OCI-LY3 (cell line): ENCODE measurements at regions not wholly inside any gene's neighbourhood (a gene's known extent, or its start where the extent isn't known, plus 50 kb on each side); places are given as distances from the start of the nearest gene placed in this dataset.

Experiments used
- H2AFZ ChIP-seq: fragments of 200-600, 300-600 bp; shearing (Covaris generic); 2 replicates; pipeline ENCODE4 v1.6.0; 2014; ENCODE audit warnings: antibody characterized with exemption, low read depth, low read length
- H3K27ac ChIP-seq: fragments of 200-600, 300-600 bp; sonication (generic); 2 replicates; pipeline ENCODE4 v1.5.1; 2014; ENCODE audit warnings: mild to moderate bottlenecking, low read length, moderate library complexity, mixed read lengths
- H3K27me3 ChIP-seq: fragments of 200-600, 300-600 bp; sonication (generic); 2 replicates; pipeline ENCODE4 v1.6.1; 2014; ENCODE audit warnings: low read depth, low read length, mixed read lengths
- H3K36me3 ChIP-seq: fragments of 200-600, 300-600 bp; sonication (generic); replicated peaks from 2 replicates; pipeline ENCODE3; 2014; ENCODE audit warnings: low read depth, low read length, mixed read lengths
- H3K4me1 ChIP-seq: fragments of 300-600, 200-600 bp; sonication (generic); 2 replicates; pipeline ENCODE4 v1.6.1; 2014; ENCODE audit warnings: low read length, mixed read lengths
- H3K4me2 ChIP-seq: fragments of 200-600, 300-600 bp; sonication (generic); 2 replicates; pipeline ENCODE4 v1.6.1; 2014; ENCODE audit warnings: low read length, mixed read lengths
- H3K4me3 ChIP-seq: fragments of 300-600, 200-600 bp; sonication (generic); 2 replicates; pipeline ENCODE4 v1.5.1; 2014; ENCODE audit warnings: antibody characterized with exemption, mild to moderate bottlenecking, low read length, moderate library complexity
- H3K79me2 ChIP-seq: fragments of 300-600, 200-600 bp; shearing (Covaris generic); 2 replicates; pipeline ENCODE4 v1.6.1; 2014; ENCODE audit warnings: mild to moderate bottlenecking, low read length, mixed read lengths
- H3K9ac ChIP-seq: fragments of 300-600, 200-600 bp; shearing (Covaris generic); 2 replicates; pipeline ENCODE4 v1.6.0; 2014; ENCODE audit warnings: mild to moderate bottlenecking, low read length, moderate library complexity
- H3K9me3 ChIP-seq: fragments of 200-600, 300-600 bp; shearing (Covaris generic); 2 replicates; pipeline ENCODE4 v1.6.1; 2014; ENCODE audit warnings: low read length, mixed read lengths; ENCODE audit not compliant: insufficient read depth
- H4K20me1 ChIP-seq: fragments of 200-600, 300-600 bp; sonication (generic); 2 replicates; pipeline ENCODE4 v1.6.1; 2016; ENCODE audit warnings: low read length, mixed read lengths; ENCODE audit not compliant: insufficient read depth
- CTCF ChIP-seq: fragments of 200-600, 300-600 bp; sonication (generic); IDR thresholded peaks from 2 replicates; pipeline ENCODE4 v1.5.1; 2014; ENCODE audit warnings: antibody characterized with exemption, low read length, low read depth
- EZH2phosphoT487 ChIP-seq: fragments of 200-600 bp; shearing (Covaris generic); IDR thresholded peaks from 2 replicates; pipeline ENCODE4 v1.6.1; 2018; ENCODE audit warnings: antibody characterized with exemption, mixed run types, low read depth

GRCh38 chr6:14972379-14973067 is 273.3 kb upstream of the JARID2 start:
- no peak overlapping the region for H3K9ac ChIP-seq
- H3K36me3 ChIP-seq = no peaks in the 10 kb centered on the region
- H3K79me2 ChIP-seq = no peaks in the 10 kb centered on the region
- no peak overlapping the region for H3K4me3 ChIP-seq
- no peak overlapping the region for H2AFZ ChIP-seq
- peaks cover 10% of the 10 kb centered on the region for H3K4me1 ChIP-seq
- TF ChIP-seq CTCF (no peak), EZH2phosphoT487 (no peak)
- H3K4me2 ChIP-seq = no peak overlapping the region
- H3K27me3 ChIP-seq = no peaks in the 10 kb centered on the region
- no peaks in the 10 kb centered on the region for H4K20me1 ChIP-seq
- no peak overlapping the region for H3K27ac ChIP-seq
- no peaks in the 10 kb centered on the region for H3K9me3 ChIP-seq

- H4K20me1 ChIP-seq = no peaks in the 10 kb centered on the region
- H3K4me1 ChIP-seq = peaks cover 10% of the 10 kb centered on the region
- H3K9me3 ChIP-seq = no peaks in the 10 kb centered on the region
- no peaks in the 10 kb centered on the region for H3K79me2 ChIP-seq
- H3K27ac ChIP-seq = no peak overlapping the region
- H3K9ac ChIP-seq = no peak overlapping the region
- no peak overlapping the region for H2AFZ ChIP-seq
- H3K4me3 ChIP-seq = no peak overlapping the region
- TF ChIP-seq EZH2phosphoT487 (no peak), CTCF (no peak)
- no peak overlapping the region for H3K4me2 ChIP-seq
- no peaks in the 10 kb centered on the region for H3K27me3 ChIP-seq
- H3K36me3 ChIP-seq = no peaks in the 10 kb centered on the region
Measured at GRCh38 chr6:14974372-14974771, 271.5 kb upstream of the JARID2 start.

- no peak overlapping the region for H3K27ac ChIP-seq
- TF ChIP-seq CTCF (no peak), EZH2phosphoT487 (no peak)
- no peak overlapping the region for H3K4me3 ChIP-seq
- H4K20me1 ChIP-seq = no peaks in the 10 kb centered on the region
- peaks cover 10% of the 10 kb centered on the region for H3K4me1 ChIP-seq
- H3K9me3 ChIP-seq = no peaks in the 10 kb centered on the region
- no peaks in the 10 kb centered on the region for H3K27me3 ChIP-seq
- no peak overlapping the region for H3K9ac ChIP-seq
- H3K79me2 ChIP-seq = no peaks in the 10 kb centered on the region
- no peaks in the 10 kb centered on the region for H3K36me3 ChIP-seq
- H2AFZ ChIP-seq = no peak overlapping the region
- no peak overlapping the region for H3K4me2 ChIP-seq
Measured at GRCh38 chr6:14974792-14975470, 270.9 kb upstream of the JARID2 start.

- no peaks in the 10 kb centered on the region for H3K79me2 ChIP-seq
- no peaks in the 10 kb centered on the region for H4K20me1 ChIP-seq
- H3K9ac ChIP-seq = no peak overlapping the region
- no peaks in the 10 kb centered on the region for H3K9me3 ChIP-seq
- TF ChIP-seq CTCF (no peak), EZH2phosphoT487 (no peak)
- no peak overlapping the region for H2AFZ ChIP-seq
- H3K4me2 ChIP-seq = 0 out of 2 replicates have a peak overlapping the region, but pooled peaks have one; percentile 5
- H3K4me1 ChIP-seq = peaks cover 10% of the 10 kb centered on the region
- H3K27me3 ChIP-seq = no peaks in the 10 kb centered on the region
- no peak overlapping the region for H3K4me3 ChIP-seq
- H3K27ac ChIP-seq = no peak overlapping the region
- no peaks in the 10 kb centered on the region for H3K36me3 ChIP-seq
Measured at GRCh38 chr6:14975471-14975817, 270.4 kb upstream of the JARID2 start.
